ENCODE measurements at regions not wholly inside any gene's neighbourhood (a gene's known extent, or its start where the extent isn't known, plus 50 kb on each side); places are given as distances from the start of the nearest gene placed in this dataset.

DNA sequence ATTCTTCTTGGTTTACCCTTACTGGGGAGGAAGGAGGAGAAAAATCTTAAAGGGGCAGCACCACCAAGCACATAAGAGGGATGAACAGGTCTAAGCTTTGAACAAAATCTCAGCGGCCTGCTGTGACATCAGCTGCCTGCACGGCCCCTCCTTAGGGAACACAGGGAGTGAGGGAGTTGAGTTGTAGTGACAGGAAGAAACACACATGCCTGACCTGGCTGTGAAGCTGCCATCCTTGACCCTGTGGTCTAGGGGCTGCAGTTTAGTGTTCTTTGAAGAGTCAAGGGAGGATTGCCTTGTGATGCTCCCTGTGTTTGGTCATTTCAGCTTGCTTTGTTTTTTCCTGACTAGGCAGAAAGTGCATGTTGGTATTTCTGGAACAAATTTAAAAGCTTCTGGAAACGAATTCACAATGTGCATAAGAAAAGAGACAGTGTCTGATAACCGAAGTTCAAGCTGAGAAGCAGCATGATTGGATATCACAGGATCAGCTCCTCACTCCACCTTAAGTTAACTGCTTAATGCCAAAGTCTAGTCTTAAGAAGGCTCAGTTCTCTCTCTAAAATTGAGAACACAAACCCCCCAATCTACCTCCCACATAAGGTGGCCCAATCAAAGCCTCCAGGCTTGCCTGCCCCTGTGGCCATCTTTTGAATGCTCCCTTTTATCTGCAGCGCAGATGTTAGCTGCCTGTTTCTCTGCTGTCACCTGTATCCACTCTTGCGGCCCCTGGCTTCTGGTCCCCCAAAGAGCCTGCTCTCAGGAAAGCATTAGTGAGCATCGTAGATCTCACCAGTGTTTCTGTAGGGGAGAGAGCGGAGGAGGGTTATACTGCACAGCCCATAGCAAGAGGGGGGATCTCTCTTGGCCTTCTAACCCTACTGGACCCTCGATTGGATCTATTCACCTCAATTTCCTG lies 82.2 kb downstream of the SCN11A start:
- no peak overlapping the region for H3K27ac ChIP-seq (ENCODE audit: insufficient read depth, low read depth, low read length)
- intact Hi-C loops (cut with micrococcal nuclease), result no loop called here
- peaks cover 4 to 6% of the 10 kb centered on the region in 2 experiments for H3K27me3 ChIP-seq (ENCODE audit: control insufficient read depth in 2 of 2, insufficient read depth in 2 of 2, low read length in 2 of 2)
- H3K4me2 ChIP-seq (ENCODE audit: insufficient read depth, low read length), result no peak overlapping the region
- no peaks in the 10 kb centered on the region for H3K4me1 ChIP-seq (ENCODE audit: control insufficient read depth, extremely low read depth, insufficient read depth, low read length)
- ChIA-PET POLR2A (no interaction called here), CTCF (interaction anchor here (1.3 to 2.3 kb wide), 2 partner anchors 30 to 61 kb away, joined by 3 to 8 read pairs; no protein-coding TSS in a partner anchor)
- no peak overlapping the region for H2AFZ ChIP-seq (ENCODE audit: low read depth, low read length)
- H3K36me3 ChIP-seq (ENCODE audit: control insufficient read depth in 2 of 2, extremely low read depth in 1 of 2, insufficient read depth in 2 of 2, low read length in 2 of 2), result no peaks in the 10 kb centered on the region
- H3K9me3 ChIP-seq (replicated peaks; ENCODE audit: control insufficient read depth, insufficient read depth, low read length), result no peaks in the 10 kb centered on the region
- dilution Hi-C loops (cut with MboI; ENCODE audit: extremely low pct_ligation_motif_present, low sequenced_read_pairs), result no loop called here
- BruUV-seq (replicated peaks), result no TSS peak
- FAIRE-seq, result no peak
- H3K9ac ChIP-seq (replicated peaks; ENCODE audit: extremely low read depth, insufficient read depth, low read length), result no peak overlapping the region
- no peaks in the 10 kb centered on the region for H4K20me1 ChIP-seq (replicated peaks; ENCODE audit: control insufficient read depth, extremely low read depth, insufficient read depth, low read length)
- no peak for DNase-seq (ENCODE audit: low read depth, low spot score)
- no peaks in the 10 kb centered on the region for H3K9me1 ChIP-seq (replicated peaks; ENCODE audit: control insufficient read depth, extremely low read depth, insufficient read depth, low read length)
- TF ChIP-seq FOS (IDR thresholded peaks at IDR 0.05; ENCODE audit: borderline replicate concordance, insufficient read depth, low read length) (no peak), JUN (IDR thresholded peaks at IDR 0.05; ENCODE audit: borderline replicate concordance, insufficient read depth, insufficient read length, low read depth) (no peak), EZH2 (IDR thresholded peaks at IDR 0.05; ENCODE audit: borderline replicate concordance, low read depth, low read length, severe bottlenecking) (no peak), MYC (IDR thresholded peaks at IDR 0.05; ENCODE audit: low read depth, low read length) (no peak), POLR2A (IDR thresholded peaks at IDR 0.05; ENCODE audit: low read depth, low read length) (no peak), GATA2 (IDR thresholded peaks at IDR 0.05; ENCODE audit: insufficient read depth, insufficient read length, low read depth, low read length) (no peak), POLR2AphosphoS5 (IDR thresholded peaks at IDR 0.05; ENCODE audit: insufficient read depth, low read depth, low read length) (no peak)
- TF ChIP-seq, protein P1, sequence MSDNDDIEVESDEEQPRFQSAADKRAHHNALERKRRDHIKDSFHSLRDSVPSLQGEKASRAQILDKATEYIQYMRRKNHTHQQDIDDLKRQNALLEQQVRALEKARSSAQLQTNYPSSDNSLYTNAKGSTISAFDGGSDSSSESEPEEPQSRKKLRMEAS (IDR thresholded peaks at IDR 0.05; ENCODE audit: insufficient read depth, insufficient read length), result no peak
- TF ChIP-seq, protein P2, sequence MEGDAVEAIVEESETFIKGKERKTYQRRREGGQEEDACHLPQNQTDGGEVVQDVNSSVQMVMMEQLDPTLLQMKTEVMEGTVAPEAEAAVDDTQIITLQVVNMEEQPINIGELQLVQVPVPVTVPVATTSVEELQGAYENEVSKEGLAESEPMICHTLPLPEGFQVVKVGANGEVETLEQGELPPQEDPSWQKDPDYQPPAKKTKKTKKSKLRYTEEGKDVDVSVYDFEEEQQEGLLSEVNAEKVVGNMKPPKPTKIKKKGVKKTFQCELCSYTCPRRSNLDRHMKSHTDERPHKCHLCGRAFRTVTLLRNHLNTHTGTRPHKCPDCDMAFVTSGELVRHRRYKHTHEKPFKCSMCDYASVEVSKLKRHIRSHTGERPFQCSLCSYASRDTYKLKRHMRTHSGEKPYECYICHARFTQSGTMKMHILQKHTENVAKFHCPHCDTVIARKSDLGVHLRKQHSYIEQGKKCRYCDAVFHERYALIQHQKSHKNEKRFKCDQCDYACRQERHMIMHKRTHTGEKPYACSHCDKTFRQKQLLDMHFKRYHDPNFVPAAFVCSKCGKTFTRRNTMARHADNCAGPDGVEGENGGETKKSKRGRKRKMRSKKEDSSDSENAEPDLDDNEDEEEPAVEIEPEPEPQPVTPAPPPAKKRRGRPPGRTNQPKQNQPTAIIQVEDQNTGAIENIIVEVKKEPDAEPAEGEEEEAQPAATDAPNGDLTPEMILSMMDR (IDR thresholded peaks at IDR 0.05; ENCODE audit: extremely low read depth in 1 of 2, insufficient read depth in 1 of 2, low read depth in 1 of 2, low read length in 2 of 2), result no peak
- H3K4me3 ChIP-seq (replicated peaks in 1 of 3; ENCODE audit: insufficient read depth in 1 of 3, low read depth in 1 of 3, low read length in 3 of 3), result no peak overlapping the region
- no peaks in the 10 kb centered on the region for H3K79me2 ChIP-seq (ENCODE audit: control insufficient read depth, insufficient read depth, low read length)
